Stomach (tissue), 4 donors: ENCODE measurements at regions not wholly inside any gene's neighbourhood (a gene's known extent, or its start where the extent isn't known, plus 50 kb on each side); places are given as distances from the start of the nearest gene placed in this dataset.

Experiments used
- CTCF ChIP-seq, 7 experiments: fragments of 450-650 bp in 4 of 7; fragments of 200-600 bp in 3 of 7; sonication (generic) in 3 of 7; IDR thresholded peaks; one replicate each; pipeline ENCODE4 v1.5.1; 2016 to 2019; ENCODE audit warnings: antibody characterized with exemption in 7 of 7, control low read depth in 2 of 7, mild to moderate bottlenecking in 1 of 7
- POLR2A ChIP-seq, 4 donors: fragments of 450-650 bp; IDR thresholded peaks; one replicate each; pipeline ENCODE4 v1.6.1; 2016; ENCODE audit warnings: antibody characterized with exemption in 4 of 4, control low read depth in 2 of 4, mild to moderate bottlenecking in 1 of 4, moderate library complexity in 1 of 4
- POLR2AphosphoS5 ChIP-seq, 3 donors: sonication (generic); formaldehyde crosslinking; IDR thresholded peaks; one replicate each; pipeline ENCODE4 v1.6.1; 2016; ENCODE audit warnings: antibody characterized with exemption in 3 of 3

- TF ChIP-seq CTCF (IDR thresholded peaks at IDR 0.05) (no peak), POLR2AphosphoS5 (IDR thresholded peaks at IDR 0.05) (no peak), POLR2A (IDR thresholded peaks at IDR 0.05) (no peak)
These were observed 148.7 kb upstream of the LMO4 start for GRCh38 chr1:87179851-87180519.
